GM12878 (cell line): ENCODE measurements at regions not wholly inside any gene's neighbourhood (a gene's known extent, or its start where the extent isn't known, plus 50 kb on each side); places are given as distances from the start of the nearest gene placed in this dataset.
"Not testable (repeated sequence)": the region's sequence is repeated elsewhere in the genome, so short reads cannot be mapped to it uniquely, and the experiment has no call there.

Experiments
- ATAC-seq: fragments of 200-7000 bp; cut with Tn5 transposase; 3 replicates; pipeline ENCODE4 v1.9.1; 2020; ENCODE audit warnings: mild to moderate bottlenecking, moderate library complexity
- BruUV-seq: library from RNA; stranded (reverse); fragments of 400-500 nt; replicated peaks from 2 replicates; lab custom pipeline; 2021; lab: Mats Ljungman, UMichigan
- CTCF ChIA-PET: fragments of 300-600 bp; sonication (Branson Sonifier 250); formaldehyde crosslinking; extraction: SDS; loops from one replicate; lab custom pipeline; 2021; ENCODE audit warnings: inconsistent platforms; lab: Yijun Ruan, JAX
- POLR2A ChIA-PET: fragments of 350-600 bp; formaldehyde crosslinking; extraction: SDS; loops from one replicate; lab custom pipeline; 2021; ENCODE audit warnings: inconsistent platforms; lab: Charles Lee
- RAD21 ChIA-PET: fragments of 300-600 bp; sonication (Branson Sonifier 250); formaldehyde crosslinking; loops from one replicate; lab custom pipeline; 2023; ENCODE audit warnings: antibody characterized with exemption; ENCODE audit not compliant: unreplicated experiment; lab: Charles Lee
- SMC1A ChIA-PET: fragments of 300-600 bp; sonication (Branson Sonifier 250); formaldehyde crosslinking; loops from one replicate; lab custom pipeline; 2023; ENCODE audit not compliant: unreplicated experiment, uncharacterized antibody; lab: Charles Lee
- DNase-seq: peaks from one replicate; pipeline ENCODE4 v3.0.0-alpha.2; 2011; ENCODE audit warnings: low read depth, low spot score
- FAIRE-seq: peaks from 3 replicates; lab custom pipeline; 2011; peaks lifted over from hg19 to GRCh38; lab: Jason Lieb, UNC
- H2AFZ ChIP-seq: 2 replicates; pipeline ENCODE4 v1.6.0; 2011; ENCODE audit warnings: low read depth, low read length, control low read depth; ENCODE audit not compliant: control insufficient read depth
- H3K27ac ChIP-seq: 2 replicates; pipeline ENCODE4 v1.5.1; 2011; ENCODE audit warnings: control low read depth; ENCODE audit not compliant: control insufficient read depth, insufficient read depth
- H3K27me3 ChIP-seq, 2 experiments: replicated peaks in 1 of 2; 2 replicates each; pipeline versions ENCODE4 v1.6.0 to v1.6.1; 2011; ENCODE audit warnings: low read length in 1 of 2; ENCODE audit not compliant: control insufficient read depth in 2 of 2, insufficient read depth in 2 of 2
- H3K36me3 ChIP-seq, 2 experiments: 2 replicates each; pipeline ENCODE4 v1.5.1; 2011; ENCODE audit warnings: low read length in 1 of 2; ENCODE audit not compliant: control insufficient read depth in 2 of 2, insufficient read depth in 2 of 2
- H3K4me1 ChIP-seq: 2 replicates; pipeline ENCODE4 v1.6.1; 2011; ENCODE audit warnings: mild to moderate bottlenecking, low read length, moderate library complexity, mixed read lengths; ENCODE audit not compliant: control insufficient read depth, insufficient read depth
- H3K4me2 ChIP-seq: 2 replicates; pipeline ENCODE4 v1.6.0; 2011; ENCODE audit warnings: control low read depth; ENCODE audit not compliant: control insufficient read depth, insufficient read depth
- H3K4me3 ChIP-seq: fragments of 200-600 bp; sonication (generic); 2 replicates; pipeline ENCODE4 v1.5.1; 2016
- H3K79me2 ChIP-seq: 2 replicates; pipeline ENCODE4 v1.6.0; 2011; ENCODE audit warnings: low read length; ENCODE audit not compliant: control insufficient read depth, insufficient read depth
- H3K9ac ChIP-seq: 2 replicates; pipeline ENCODE4 v1.8.0; 2011; ENCODE audit warnings: low read length, control low read depth, mixed read lengths; ENCODE audit not compliant: control insufficient read depth, insufficient read depth
- H3K9me3 ChIP-seq: replicated peaks from 3 replicates; pipeline ENCODE4 v1.5.1; 2011; ENCODE audit warnings: mild to moderate bottlenecking, low read length; ENCODE audit not compliant: control insufficient read depth, insufficient read depth
- H4K20me1 ChIP-seq: 2 replicates; pipeline ENCODE4 v1.6.0; 2011; ENCODE audit not compliant: control insufficient read depth, insufficient read depth
- WGBS: methylation state at CpG from one replicate; pipeline ENCODE4 v1.1.6; 2016; ENCODE audit warnings: low lambda C conversion rate; ENCODE audit not compliant: insufficient replicate concordance, insufficient coverage; ENCODE audit errors: missing lambda C conversion rate; 5-methylcytosine and 5-hydroxymethylcytosine counted together
- in situ Hi-C: fragments of 300-500 bp; cut with MboI; formaldehyde crosslinking; loops from 9 replicates; pipeline ENCODE4 v1.14.3; 2018; ENCODE audit warnings: mixed read lengths
- intact Hi-C: fragments of 100-400 bp; cut with micrococcal nuclease; formaldehyde crosslinking; loops from one replicate; pipeline ENCODE4 v1.14.2; 2022; ENCODE audit not compliant: unreplicated experiment

DNA sequence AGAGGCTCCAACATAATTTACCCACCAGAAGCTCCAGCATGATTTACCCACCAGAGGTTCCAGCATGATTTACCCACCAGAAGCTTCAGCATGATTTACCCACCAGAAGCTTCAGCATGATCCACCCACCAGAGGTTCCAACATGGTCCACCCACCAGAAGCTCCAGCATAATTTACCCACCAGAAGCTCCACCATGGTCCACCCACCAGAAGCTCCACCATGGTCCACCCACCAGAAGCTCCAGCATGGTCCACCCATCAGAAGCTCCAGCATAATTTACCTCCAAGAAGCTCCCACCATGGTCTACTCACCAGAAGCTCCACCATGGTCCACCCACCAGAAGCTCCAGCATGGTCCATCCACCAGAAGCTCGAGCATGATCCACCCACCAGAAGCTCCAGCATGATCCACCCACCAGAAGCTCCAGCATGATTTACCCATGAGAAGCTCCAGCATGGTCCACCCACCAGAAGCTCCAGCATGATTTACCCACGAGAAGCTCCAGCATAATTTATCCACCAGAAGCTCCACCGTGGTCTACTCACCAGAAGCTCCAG, 137.0 kb upstream of the TPTE start:
- RAD21 ChIA-PET, SMC1A ChIA-PET, ATAC-seq, H3K79me2 ChIP-seq, H2AFZ ChIP-seq, CTCF ChIA-PET, DNase-seq, BruUV-seq, in situ Hi-C loops, H3K9ac ChIP-seq, FAIRE-seq, H4K20me1 ChIP-seq, H3K36me3 ChIP-seq, intact Hi-C loops, H3K9me3 ChIP-seq, H3K4me1 ChIP-seq, H3K4me3 ChIP-seq, H3K4me2 ChIP-seq, H3K27me3 ChIP-seq, POLR2A ChIA-PET, H3K27ac ChIP-seq: not testable (repeated sequence)
- WGBS = 0% methylated on average over 3 of the region's 3 CpGs

DNA sequence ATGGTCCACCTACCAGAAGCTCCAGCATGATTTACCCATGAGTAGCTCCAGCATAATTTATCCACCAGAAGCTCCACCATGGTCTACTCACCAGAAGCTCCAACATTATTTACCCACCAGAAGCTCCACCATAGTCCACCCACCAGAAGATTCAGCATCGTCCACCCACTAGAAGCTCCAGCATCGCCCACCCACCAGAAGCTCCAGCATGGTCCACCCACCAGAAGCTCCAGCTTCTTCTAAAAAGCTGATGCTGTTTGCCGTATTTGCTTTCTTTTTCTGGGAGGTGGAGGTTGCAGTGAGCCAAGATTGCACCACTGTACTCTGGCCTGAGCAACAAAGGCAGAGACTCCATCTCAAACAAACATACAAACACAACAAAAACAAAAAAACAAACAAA, 136.2 kb upstream of the TPTE start:
- ATAC-seq, CTCF ChIA-PET, H3K4me2 ChIP-seq, POLR2A ChIA-PET, BruUV-seq, H3K4me3 ChIP-seq, RAD21 ChIA-PET, SMC1A ChIA-PET, H2AFZ ChIP-seq, DNase-seq, H3K9me3 ChIP-seq, H3K79me2 ChIP-seq, intact Hi-C loops, in situ Hi-C loops, H3K36me3 ChIP-seq, H3K9ac ChIP-seq, H3K27me3 ChIP-seq, H3K4me1 ChIP-seq, H4K20me1 ChIP-seq, H3K27ac ChIP-seq, FAIRE-seq: not testable (repeated sequence)
- 18% methylated on average over 3 of the region's 3 CpGs for WGBS

DNA sequence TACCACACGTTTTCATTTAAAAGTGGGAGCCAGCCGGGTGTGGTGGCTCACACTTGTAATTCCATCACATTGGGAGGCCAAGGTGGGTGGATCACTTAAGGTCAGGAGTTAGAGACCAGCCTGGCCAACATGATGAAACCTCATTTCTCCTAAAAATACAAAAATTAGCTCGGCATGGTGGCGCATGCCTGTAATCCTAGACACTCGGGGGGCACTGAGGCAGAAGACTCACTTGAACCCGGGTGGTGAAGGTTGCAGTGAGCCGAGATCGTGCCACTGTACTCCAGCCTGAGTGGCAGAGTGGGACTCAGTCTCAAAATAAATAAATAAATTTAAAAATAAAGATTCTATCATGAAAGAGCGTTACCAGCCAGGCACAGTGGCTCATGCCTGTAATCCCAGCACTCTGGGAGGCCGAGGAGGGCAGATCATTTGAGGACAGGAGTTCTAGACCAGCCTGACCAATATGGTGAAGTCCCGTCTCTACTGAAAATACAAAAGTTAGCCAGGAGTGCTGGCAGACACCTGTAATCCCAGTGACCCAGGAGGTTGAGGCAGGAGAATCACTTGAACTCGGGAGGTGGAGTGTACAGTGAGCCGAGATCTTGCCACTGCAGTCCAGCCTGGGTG, 135.4 kb upstream of the TPTE start:
- H3K27me3 ChIP-seq, H3K27ac ChIP-seq, POLR2A ChIA-PET, H2AFZ ChIP-seq, CTCF ChIA-PET, intact Hi-C loops, H3K4me2 ChIP-seq, H3K36me3 ChIP-seq, RAD21 ChIA-PET, H3K9me3 ChIP-seq, DNase-seq, in situ Hi-C loops, BruUV-seq, FAIRE-seq, H3K79me2 ChIP-seq, SMC1A ChIA-PET, H3K4me3 ChIP-seq, H4K20me1 ChIP-seq, H3K9ac ChIP-seq, H3K4me1 ChIP-seq, ATAC-seq: not testable (repeated sequence)
- WGBS = 20% methylated on average over 13 of the region's 13 CpGs

DNA sequence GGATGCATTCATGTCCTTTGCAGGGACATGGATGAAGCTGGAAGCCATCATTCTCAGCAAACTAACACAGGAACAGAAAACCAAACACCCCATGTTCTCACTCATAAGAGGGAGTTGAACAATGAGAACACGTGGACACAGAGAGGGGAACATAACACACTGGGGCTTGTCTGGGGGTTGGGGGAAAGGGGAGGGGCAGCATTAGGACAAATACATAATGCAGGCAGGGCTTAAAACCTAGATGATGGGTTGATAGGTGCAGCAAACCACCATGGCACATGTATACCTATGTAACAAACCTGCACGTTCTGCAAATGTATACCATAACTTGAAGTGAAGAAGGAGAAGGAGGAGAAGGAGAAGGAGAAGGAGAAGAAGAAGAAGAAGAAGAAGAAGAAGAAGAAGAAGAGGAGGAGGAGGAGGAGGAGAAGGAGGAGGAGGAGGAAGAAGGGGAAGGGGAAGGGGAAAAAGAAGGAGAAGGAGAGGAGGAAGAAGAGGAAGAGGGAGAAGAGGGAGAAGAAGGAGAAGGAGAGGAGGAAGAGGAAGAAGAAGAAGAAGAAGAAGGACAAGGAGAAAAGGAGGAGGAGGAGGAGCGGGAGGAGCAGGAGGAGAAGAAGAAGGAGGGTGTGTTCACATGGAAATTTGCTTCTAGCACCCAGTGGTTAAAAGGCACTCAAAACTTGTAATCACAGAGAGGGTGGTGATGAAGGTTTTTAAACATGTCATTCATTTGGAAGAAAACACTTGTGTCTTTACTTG, 133.5 kb upstream of the TPTE start:
- FAIRE-seq, CTCF ChIA-PET: not testable (repeated sequence)
- WGBS = 6% methylated on average over 3 of the region's 3 CpGs

More for the DNA sequence above, 133.5 kb upstream of the TPTE start:
- BruUV-seq, SMC1A ChIA-PET, POLR2A ChIA-PET, H2AFZ ChIP-seq, in situ Hi-C loops, H3K4me3 ChIP-seq, H3K9ac ChIP-seq, H3K27me3 ChIP-seq, H3K4me2 ChIP-seq, ATAC-seq, H3K27ac ChIP-seq, H3K9me3 ChIP-seq, H4K20me1 ChIP-seq, intact Hi-C loops, H3K36me3 ChIP-seq, H3K79me2 ChIP-seq, H3K4me1 ChIP-seq, DNase-seq, RAD21 ChIA-PET: not testable (repeated sequence)
